IPS-NIHi7 (cell line): ENCODE measurements at regions not wholly inside any gene's neighbourhood (a gene's known extent, or its start where the extent isn't known, plus 50 kb on each side); places are given as distances from the start of the nearest gene placed in this dataset.

Source experiments
- DNase-seq: peaks from one replicate; pipeline ENCODE4 v3.0.0; 2012; ENCODE audit warnings: mixed read lengths; ENCODE audit errors: extremely low spot score

DNA sequence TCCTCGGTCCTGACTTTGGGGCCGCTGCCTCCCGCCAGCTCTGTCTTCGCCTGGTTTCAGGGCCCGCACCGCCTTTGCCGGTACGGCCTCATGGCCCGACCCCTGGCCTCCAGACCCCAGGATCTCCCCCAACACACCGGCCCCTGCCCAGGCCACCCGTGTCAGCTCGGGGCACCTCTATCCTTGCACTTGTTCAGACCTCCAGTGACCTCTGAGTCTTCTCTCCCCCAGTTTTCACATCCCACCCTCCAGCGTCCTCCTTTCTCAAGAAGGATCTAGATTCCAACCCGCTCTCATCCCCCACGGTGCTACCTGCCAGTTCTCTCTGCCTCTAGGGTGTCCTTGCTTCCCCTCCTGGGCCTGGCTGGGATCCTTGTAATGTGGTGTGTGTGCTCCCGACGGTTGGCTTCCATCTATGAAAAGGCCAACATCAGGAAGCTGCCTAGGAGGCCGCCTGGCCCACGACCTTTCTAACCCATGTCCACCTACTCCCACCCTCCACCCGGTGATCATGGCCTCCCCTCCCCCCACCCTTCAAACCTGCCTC lies 61.1 kb downstream of the SPATA31C2 start:
- no peak for DNase-seq

DNA sequence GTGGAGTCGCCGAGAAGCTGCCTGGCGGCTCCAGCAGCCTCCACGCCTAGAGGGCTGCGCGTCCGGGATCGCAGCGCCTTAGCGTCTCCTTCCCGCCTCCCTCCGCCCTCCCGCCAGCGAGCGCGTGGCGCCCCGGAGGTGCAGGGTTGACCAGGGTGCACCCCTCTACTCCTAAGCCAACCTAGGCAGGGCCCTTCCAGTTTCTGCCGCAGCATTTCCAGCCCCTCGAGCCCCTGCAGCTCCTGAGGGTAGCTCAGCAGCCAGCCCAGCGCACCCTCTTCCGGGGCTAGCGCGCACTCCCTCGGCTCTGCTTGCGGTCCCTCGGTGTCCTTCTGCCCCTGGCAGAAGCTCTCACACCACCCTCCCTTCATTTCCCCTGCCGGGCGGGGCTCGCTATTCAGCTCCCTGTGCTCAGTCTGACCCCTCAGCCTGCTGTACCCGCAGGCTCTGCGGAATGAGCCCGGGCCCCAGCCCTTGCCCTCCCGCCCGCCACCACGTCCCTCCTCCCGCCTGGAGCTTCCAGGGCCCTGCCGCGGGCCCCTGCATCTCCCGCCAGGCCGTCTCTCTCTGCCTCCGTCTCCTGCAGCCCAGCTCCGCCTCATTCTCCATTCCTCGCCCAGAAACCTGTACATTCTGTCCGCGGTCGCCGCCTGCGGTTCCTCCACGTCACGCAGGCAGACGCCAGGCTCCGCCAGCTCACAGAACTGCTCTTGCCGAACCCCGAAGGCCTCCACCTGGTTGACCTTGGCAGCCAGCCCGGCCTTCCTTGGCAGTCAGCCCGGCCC lies 61.8 kb downstream of the SPATA31C2 start:
- DNase-seq: peak; percentile 78

DNA sequence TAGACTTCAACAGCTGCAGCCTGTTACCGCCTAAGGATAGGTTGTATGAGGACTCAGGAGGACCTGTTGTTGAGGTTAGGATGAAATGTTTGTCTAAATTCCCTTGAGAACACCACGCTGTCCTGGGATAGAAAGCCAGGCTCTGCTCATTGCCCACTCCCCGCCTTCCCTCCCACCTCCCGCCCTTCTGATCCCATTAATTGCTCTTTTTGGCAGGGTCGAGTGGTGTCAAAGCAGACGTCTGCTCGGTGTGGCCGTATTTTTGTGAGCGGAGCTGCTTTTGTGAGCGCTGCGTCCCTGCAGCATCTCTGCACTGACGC lies 62.3 kb downstream of the SPATA31C2 start:
- no peak for DNase-seq

DNA sequence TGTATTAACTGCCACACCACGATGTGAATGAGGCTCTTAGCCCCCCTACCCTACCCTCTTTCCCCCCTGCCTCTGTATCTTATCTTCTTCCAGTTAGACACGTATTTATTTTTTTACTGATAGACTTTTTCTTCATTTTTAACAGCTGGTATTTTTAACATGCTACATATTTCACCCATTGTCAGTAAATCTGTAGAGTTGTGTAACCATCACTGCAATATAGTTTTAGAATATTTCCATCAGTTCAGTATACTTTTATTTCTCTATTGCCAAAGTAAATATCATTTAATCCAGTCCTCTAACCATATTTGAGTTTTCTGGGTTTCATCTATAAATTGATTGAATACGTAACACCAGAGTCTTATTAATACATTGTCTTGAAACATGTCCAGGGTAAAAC lies 62.8 kb downstream of the SPATA31C2 start:
- DNase-seq: no peak

DNA sequence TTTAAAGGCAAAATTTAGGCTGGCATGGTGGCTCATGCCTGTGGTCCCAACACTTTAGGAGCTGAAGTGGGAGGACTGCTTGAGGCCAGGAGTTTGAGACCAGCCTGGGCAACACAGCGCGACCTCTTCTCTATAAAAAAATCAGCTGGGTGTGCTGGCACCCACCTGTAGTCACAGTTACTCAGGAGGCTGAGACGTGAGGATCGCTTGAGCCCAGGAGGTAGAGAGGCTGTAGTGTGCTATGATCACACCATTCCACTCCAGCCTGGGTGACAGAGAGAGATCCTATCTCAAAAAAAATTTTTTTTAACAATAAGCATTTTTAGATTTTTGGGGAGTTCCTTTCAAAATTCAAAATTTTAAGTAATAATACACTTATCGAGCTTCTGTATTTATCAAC lies 63.3 kb downstream of the SPATA31C2 start:
- DNase-seq: no peak

DNA sequence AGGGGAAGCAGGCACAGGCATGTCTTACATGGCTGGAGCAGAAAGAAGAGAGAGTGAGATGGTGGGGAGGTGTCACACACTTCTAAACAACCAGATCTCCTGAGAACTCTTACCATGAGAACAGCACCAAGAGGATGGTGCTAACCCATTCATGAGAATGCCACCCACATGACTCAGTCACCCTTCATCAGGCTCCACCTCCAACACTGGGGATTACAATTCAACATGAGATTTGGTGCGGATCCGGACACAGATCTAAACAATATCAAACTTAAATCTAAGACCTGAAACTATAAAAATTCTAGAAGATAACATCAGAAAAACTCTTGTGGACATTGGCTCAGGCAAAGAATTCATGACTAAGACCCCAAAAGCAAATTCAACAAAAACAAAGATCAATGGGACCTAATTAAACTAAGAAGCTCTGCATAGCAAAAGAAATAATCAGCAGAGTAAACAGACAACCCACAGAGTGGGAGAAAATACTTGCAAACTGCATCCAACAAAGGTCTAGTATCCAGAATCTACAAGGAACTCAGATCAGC lies 65.4 kb downstream of the SPATA31C2 start:
- DNase-seq: no peak

DNA sequence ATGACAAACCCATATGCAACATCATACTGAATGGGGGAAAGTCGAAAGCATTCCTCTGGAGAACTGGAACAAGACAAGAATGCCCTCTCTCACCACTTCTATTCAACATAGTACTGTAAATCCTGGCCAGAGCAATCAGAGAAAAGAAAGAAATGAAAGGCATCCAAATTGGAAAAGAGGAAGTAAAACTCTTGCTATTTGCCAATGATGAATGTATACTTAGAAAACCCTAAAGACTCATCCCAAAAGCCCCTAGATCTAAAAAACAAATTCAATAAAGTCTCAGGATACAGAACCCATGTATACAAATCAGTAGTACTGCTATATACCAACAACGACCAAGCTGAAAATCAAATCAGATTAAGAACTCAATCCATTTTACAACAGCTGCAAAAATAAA lies 66.9 kb downstream of the SPATA31C2 start:
- DNase-seq: no peak

DNA sequence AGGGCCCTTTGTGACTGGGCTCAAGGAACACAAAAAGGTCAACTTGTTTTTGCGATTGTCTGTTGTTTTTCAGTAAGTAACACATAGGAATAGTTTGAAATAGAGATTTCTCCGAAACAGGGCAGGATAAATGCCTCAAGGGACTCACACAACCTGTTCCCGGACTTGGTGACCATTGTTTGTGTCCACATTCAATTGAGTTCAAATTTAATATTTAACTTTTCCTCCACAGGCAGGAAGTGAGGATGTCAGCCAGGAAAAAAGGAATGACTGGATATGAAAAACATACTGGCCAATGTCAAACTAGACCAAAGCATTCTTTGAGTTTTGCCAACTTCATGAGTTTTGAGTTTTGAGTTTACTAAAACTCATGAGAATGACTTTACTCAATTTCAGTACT lies 72.7 kb downstream of the SPATA31C2 start:
- no peak for DNase-seq

DNA sequence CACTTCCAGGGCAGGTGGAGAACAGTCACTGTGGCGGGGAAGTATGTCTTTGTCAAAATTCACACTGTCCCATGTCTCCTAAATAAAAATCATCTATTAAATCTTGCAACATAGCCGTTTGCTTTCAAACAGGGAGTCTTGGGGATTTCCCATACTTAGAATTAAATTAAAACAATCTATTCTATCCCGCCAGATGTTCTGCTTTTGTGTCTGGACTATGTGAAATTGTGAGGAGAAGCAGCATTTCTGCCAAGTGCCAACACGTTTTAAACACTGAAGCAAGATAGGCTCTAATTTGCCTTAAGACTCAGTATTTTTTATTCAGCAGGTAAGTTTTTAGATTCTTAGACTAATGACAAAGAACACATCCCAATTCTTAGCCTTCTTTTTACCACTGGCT lies 73.7 kb downstream of the SPATA31C2 start:
- no peak for DNase-seq

DNA sequence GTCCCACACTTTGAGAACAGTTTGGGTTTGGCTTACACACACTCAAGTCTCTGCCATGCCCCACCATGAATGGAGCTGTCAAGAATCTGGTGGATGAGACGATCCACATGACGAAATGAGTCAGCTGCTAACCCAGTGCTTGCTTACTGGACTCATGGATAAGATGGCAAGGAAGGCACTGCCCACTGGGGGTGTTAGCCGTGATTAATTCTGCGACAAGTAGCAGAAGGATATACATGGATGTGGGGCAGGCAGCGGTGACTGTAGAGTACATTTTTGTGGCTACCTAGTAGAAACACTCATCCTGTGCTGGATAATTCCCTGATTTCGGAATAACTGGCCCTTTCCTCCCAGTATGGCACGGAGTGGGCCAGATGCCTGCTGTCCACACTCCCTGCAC lies 77.5 kb downstream of the SPATA31C2 start:
- no peak for DNase-seq

DNA sequence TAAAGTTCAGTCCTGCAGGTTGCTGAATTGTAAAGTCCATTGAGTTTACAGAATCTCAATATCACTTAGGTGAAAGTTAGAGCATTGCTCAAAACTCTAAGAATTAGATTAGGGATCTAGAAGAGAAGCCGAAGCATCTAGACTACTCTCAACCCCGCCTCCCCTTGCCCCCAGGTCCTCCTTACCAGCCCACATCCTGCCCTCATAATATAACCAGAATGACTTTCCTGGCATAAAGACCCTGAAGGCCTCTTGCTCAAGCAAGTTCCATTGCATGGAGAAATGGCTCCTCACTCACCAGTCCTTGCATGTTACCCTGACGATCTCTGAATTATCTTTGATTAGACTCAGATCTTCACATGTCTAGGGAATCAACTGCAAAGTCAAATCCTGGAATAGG lies 78.8 kb downstream of the SPATA31C2 start:
- no peak for DNase-seq

DNA sequence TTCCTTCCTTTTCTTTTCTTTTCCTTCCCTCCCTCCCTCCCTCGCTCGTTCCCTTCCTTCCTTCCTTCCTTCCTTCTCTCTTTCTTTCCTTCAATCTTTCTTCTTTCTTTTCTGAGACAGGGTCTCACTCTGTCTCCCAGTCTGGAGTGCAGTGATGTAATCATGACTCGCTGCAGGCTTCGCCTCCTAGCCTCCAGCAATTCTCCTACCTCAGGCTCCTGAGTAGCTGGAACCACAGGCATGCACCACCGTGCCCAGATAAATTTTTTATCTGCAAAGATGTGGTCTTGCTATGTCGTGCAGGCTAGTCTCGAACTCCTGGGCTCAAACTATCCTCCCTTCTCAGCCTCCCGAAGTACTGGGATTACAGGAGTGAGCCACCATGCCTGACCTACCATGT lies 81.4 kb downstream of the SPATA31C2 start:
- DNase-seq: no peak

DNA sequence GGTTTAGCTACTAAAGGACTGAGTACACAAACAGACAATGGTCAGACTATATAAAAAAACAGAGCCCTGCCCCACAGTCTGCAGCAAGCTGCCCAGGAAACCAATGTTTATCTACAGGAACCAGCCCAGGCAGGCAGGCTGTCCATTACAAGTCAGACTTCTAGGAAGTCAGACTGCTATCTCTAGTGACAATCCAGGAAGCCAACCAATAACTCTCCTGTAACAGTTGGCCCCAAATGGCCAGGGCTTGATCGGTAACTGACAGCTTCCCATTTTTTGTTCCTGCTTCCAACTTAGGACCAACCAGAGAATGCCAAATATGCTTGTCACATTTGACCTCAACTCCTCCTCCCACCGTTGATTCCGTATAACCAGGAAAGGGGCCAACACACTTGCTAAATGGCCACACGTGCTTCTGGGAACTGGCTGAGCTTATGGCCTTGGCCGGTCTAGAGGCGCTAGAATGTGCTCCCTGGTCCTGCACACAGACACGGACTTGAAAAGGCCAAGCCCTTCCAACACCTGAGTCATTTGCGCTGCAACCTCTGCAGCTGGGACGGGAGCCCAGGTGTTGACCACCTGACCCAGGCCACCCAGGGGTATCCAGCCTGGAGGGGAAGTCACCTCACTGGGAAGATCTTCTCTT lies 79.6 kb upstream of the CDK20 start:
- DNase-seq: no peak

DNA sequence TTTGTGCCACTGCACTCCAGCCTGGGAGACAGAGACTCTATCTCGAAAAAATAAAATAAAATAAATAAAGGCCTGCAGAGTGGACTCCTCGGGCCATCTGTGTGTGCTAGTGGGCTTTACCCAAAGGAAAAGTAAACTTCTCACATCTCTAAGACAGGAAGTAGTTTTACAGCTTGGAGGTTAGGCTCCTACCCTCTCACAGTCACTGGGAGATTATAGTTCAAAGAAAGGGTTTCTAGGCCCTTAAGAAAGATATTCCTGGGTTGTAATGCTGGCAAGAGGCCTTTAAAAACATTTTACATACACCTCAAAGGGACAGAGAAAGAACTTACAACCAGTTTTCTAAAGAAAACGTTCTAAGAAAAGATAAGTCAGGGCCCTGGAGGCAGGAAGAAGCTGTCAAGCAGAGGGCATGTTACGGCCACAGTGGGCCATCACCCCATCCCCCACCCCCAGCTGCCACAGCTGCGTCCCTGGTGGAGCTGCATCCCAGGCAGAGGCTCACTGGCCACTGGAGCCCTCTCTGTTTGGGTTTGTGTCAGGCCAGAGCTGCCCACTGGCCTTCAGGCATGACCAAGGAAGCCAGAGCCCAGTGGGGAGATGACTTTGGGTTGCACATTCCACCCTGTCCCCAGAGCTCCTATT lies 78.1 kb upstream of the CDK20 start:
- DNase-seq: no peak

DNA sequence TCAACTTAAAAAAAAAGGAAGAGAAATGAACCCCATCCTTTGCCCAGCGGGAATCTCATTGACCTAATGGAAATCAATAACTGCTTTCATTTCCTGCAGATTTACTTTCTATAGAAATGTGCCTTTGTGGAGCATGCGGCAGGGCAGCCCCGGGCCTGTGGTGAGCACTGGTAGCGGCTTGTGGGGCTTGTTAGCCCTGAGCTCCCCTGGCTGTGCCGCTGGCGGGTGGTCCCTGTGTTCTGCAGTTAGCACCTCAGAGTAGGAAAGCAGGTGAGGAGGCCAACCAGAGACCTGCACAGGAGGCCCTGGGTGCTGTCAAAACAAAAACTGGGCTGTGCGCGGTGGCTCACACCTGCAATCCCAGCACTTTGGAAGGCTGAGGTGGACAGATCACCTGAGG lies 76.8 kb upstream of the CDK20 start:
- no peak for DNase-seq

DNA sequence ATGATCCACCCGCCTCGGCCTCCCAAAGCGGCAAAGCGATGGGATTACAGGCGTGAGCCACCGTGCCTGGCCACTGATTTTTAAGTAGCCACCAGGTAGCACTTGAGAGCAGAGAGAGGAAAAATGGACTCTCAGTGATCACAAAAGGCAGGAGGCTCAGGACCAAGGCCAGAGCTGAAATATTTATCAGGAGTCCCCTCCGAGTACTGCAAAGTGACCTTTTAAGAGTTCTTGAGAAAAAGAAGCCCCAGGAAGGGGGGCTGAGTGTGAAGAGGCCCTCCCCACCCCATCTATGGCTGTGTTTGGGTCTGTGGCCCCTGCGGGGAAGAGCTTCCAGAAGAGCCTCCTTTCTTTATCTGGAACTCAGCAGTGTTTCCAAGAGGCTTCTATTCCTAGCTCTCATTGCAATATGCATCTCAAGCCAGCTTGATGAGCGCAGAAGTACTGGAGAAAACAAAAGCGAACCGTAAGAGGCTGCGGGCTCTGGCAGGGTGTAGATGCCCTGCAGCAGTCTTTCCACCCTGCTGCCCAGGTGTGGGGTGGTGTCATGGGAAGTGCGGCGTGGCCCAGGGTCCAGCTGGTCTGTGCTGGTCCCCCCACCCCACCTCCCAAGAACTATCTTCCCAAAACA lies 75.5 kb upstream of the CDK20 start:
- DNase-seq: no peak

DNA sequence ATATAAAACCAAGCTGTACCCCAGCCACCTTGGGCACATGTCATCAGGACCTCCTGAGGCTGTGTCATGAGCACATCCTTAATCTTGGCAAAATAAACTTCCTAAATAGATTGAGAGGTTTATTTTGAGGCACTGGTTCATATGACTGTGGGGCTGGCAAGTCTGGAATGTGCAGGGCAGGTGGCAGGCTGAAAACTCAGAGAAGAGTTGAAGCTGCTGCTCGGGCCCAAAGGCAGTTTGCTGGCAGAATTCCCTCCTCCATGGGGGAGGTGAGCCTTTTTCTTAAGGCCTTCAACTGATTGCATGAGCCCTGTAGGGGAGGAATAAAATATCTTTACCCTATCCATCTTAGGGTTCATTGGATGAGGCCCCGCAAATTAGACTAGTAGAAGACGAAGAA lies 72.2 kb upstream of the CDK20 start:
- no peak for DNase-seq

DNA sequence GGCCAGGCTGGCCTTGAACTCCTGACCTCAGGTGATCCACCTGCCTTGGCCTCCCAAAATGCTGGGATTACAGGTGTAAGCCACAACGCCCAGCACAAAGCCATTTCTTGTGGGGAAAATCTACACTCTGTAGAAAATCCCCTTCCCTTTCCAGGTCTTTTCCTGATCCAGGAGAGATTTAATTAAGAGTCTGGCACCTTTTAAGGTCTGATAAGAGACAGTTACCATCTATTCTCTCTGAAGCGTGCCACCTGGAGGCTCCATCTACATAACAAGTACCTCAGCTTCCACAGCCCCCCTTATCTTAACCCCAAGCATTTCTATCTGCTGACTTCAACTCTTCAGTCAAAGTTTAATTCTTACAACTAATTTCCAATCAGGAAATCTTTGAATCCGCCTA lies 71.4 kb upstream of the CDK20 start:
- no peak for DNase-seq

DNA sequence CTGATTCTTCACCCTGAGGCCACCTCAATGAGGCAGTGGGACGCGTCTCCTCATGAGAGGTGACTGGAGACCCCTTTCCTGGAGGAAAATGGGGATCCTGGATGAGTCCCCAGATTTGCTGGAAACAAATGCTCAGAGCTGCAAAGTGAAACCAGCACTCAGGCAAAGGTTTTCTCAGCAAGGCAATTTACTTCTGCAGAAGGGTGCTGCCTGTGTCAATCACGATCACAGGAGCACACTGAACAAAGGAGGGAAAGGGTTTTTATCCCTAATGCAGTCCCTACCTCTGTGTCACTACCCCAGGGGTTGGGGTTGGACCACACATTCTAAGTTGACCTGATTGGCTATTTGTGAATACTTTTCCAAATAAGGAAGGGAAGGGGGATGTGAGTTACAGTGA lies 69.9 kb upstream of the CDK20 start:
- no peak for DNase-seq

DNA sequence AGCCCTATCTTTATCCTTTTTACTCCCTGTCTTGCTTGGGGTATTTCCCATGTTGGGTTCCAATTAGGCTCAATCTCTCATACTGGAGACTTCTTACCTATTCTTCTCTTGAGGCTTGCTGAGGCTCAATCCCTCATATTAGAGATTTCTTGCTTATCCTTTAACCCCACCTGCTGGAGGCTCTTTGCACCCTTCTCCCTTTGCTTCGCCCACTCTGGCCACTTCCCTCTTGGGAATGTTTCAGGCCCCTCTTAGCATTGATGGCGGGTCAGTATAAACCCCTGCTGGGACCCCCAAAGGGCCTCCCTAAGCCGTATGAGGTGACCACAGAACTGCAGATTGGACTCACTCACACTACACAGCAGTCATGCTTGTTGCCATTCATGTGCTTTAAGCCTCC lies 69.3 kb upstream of the CDK20 start:
- DNase-seq: no peak

DNA sequence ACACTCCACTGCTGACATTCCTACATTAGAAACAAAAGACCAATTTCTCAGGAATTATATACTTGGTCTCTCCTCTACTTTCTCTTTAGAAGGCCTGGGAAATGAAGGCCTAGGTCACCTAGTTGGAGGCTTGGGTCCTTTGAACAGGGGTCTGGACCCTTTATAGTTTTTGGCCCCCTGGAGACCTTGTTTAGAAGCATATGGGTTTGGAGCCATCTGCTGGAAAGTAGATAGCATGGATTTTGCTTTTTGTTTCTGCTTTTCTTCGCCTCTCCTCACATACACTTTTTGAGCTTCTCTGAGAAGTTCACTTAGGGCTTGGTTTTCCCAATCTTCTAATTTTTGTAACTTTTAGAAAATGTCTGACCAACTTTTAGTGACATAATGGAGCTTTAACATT lies 67.1 kb upstream of the CDK20 start:
- DNase-seq: peak; percentile 35

DNA sequence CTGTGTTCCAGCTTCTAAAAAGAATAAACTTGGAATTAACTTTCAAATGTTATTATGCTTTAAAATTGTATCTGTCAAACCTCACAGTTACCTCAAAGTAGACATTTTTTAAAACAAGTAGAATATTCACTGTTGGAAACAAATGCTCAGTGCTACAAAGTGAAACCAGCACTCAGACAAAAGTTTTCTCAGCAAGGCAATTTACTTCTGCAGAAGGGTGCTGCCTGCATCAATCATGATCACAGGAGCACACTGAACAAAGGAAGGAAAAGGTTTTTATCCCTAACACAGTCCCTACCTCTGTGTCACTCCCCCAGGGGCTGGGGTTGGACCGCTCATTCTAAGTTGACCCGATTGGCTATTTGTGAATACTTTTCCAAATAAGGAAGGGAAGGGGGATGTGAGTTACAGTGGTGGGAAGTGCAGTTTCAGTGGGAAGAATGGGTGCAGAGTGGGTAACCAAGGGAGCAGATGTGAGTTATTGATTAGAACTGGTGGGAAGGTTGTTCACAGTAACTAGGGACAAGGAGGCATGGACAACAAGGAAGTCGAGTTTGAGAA lies 63.0 kb upstream of the CDK20 start:
- no peak for DNase-seq
